RPMI7951 (cell line): ENCODE measurements at regions not wholly inside any gene's neighbourhood (a gene's known extent, or its start where the extent isn't known, plus 50 kb on each side); places are given as distances from the start of the nearest gene placed in this dataset.
A peak's percentile ranks its signal among the peaks of the same experiment; 100 is the strongest.
"Not testable (repeated sequence)": the region's sequence is repeated elsewhere in the genome, so short reads cannot be mapped to it uniquely, and the experiment has no call there.

ENCODE experiments used
- DNase-seq: peaks from one replicate; pipeline ENCODE4 v3.0.0-alpha.2; 2012; ENCODE audit warnings: low read depth

DNA sequence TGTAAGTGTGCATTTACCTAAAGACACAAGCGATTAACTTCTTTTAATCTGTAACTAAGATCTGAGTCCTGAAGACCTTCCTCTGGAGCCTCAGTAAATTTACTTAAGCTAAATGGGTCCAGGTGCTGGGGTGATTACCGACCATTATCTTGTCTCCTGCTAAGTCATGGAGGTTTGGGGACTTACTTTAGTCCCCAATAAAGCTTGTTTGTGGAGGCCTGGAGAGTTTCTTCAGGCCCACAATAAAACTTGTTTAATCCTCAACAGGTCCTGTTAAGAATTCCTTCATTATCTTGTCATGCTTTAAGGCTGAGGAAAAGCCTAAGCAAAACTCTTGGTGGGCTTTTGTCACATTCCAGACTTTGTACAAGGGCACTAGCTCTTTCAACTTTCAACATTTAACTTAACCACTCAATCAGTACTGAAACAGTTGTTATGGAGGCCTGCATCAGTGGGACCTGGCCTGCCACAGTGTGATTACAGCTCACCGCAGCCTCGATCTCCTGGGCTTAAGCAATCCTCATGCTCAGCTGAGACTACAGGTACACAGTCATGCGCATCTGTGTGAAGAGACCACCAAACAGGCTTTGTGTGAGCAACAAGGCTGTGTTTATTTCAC lies 84.0 kb downstream of the FMO4 start:
- DNase-seq: no peak

DNA sequence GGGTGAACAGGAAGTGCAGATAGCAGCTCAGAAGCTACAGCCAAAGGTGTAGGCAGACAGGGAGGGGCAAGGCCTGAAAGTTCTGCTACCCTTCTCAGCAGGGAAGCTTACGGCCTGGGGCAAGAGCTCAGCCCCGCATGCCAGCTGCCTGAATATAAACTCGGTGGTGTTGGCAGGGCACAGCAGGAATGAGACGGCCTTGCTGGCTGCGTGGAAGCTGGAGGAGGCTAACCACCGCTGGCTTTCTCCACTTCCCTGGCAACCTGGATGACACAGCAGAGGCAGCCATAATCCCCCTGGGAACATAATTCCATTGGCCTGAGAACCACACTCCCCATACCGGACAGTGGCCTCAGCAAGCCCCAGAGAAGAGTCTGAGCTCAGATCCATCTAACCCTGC lies 81.9 kb upstream of the PRRC2C start:
- peak; percentile 67 for DNase-seq

DNA sequence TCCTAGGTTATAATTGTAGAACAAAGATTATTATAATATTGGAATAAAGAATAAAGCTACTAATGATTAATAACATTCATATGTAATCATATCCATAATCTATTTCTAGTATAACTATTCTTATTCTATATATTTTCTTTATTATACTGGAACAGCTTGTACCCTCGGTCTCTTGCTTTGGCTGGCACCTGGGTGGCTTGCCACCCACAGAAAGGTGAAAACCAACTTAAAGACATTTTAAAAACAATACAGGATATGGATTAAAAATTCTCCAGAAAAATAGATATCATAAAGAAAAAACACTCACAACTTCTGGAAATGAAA lies 80.0 kb upstream of the PRRC2C start:
- DNase-seq: no peak

DNA sequence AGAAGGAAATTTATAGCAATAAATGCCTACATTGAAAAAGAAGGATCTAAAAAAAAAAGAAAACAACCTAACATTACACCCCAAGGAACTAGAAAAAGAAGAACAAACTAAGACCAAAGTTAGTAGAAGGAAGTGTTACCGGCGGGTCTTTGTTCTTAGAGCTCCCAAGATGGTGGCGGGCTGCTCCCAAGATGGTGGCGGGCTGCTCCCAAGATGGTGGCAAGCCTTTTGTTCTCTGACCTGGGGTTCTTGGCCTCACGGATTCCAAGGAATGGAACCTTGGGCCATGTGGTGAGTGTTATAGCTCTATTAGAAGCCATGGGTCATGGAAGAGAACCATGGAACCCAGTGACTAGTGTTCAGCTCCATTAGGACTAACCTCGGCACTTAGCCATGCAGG lies 71.8 kb upstream of the PRRC2C start:
- DNase-seq: not testable (repeated sequence)

DNA sequence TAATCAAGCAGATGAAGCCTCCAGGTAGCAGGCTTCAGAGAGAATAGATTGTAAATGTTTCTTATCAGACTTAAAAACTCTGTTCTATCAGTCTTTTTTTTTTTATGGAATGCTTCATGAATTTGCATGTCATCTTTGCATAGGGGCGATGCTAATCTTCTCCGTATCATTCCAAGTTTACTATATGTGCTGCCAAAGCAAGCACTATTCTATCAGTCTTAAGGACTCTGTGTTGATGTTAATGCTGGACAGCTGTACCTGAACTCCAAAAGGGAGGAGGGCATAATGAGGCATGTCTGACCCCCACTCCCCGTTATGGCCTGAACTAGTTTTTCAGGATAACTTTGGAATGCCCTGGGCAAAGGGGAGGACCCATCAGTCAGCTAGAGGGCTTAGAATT lies 66.8 kb upstream of the PRRC2C start:
- no peak for DNase-seq

DNA sequence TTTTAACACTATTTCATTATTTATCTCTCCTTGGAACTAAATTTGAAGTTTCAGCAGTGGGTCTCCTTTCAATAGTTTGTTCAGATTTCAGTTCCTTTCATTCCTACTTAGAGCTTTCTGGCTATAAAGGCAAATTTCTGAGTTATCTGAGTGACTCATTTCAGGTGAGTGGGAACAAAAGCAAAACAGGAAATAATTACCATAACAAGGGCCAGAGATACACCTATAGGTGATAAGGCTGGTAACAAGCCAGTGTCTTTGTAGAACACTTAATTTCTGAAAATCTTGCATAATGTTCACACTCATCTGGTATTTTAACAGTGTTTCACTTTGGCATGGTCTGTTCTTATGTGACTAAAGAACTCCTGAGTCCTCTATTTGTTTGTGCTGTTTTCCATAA lies 64.5 kb upstream of the PRRC2C start:
- no peak for DNase-seq

DNA sequence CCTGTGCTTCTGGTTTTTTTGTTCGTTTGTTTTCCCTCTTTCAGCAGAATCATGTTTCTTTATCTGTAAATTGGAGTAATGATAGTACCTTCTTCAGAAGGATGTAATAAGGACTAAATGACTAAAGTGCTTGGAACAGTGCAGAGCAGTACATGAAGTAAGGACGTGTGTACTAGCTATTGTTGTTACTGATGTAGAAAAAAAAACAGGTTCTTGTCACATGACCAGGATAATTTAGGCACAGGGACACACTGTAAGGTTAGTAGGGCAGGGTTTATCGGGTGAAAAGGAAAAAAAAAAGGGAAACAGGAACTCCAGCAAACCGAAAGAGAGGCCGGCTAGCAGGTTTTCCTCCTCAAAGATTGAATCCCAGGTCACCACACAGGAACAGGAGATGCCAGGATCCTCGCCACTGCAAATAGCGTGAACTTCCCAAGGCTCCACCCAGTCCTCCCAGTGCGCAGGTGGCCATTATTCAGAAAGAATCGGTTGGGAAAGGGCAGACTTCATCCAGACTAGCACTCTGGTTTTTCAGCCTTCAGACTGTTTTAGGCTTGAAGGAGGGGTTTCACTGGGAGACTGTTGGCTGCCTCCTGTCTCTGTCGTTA lies 63.8 kb upstream of the PRRC2C start:
- DNase-seq: no peak

DNA sequence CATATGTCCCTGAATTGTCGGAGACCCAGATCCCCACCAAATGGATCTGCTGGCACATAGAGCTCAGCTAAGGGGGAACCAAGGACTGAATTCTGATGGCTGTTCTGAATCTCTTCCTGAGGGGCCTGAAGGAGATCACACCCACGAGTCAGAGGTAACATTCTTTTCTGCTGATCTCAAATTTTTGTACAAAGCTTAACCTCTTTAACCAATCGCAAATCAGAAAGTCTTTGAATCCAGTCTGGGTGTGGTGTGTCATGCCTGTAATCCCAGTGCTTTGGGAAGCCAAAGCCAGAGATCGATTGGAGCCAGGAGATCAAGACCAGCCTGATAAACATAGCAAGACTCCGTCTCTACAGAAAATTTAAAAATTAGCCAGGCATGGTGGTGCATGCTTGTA lies 62.8 kb upstream of the PRRC2C start:
- no peak for DNase-seq

DNA sequence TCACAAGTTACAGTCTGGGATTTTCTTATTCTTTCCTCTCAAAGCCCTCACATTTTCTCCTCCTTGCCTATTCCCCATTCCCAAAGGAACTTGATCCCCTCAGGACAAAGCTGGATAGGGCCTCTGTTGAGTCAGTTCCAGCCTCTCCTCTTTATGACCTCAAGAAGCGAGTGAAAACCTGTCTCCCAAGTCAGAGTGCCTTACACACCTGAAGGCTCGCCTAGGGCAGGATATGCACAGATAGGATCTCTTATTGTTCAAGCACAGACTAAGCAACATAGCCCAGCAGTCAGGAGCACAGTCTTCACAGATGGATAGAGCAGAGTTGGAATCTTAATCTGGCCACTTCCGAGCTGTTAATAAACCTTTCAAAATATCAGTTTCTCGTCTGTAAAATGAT lies 60.8 kb upstream of the PRRC2C start:
- no peak for DNase-seq

DNA sequence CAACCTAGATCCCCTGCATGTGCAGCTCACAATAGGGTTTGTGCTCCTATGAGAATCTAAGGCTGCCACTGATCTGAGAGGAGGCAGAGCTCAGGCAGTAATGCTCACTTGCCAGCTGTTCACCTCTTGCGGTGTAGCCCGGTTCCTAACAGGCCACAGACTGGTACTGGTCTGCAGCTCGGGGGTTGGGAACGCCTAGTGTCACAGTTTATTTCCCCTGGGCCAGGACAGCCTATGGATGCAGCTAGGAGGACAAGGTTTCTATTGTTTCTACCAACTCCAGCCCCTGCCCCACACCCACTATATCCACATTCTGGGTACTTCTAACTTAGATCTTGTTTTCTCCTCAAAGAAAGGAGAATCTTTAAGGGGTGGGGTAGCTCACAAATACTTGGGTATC lies 58.7 kb upstream of the PRRC2C start:
- DNase-seq: peak; percentile 2

DNA sequence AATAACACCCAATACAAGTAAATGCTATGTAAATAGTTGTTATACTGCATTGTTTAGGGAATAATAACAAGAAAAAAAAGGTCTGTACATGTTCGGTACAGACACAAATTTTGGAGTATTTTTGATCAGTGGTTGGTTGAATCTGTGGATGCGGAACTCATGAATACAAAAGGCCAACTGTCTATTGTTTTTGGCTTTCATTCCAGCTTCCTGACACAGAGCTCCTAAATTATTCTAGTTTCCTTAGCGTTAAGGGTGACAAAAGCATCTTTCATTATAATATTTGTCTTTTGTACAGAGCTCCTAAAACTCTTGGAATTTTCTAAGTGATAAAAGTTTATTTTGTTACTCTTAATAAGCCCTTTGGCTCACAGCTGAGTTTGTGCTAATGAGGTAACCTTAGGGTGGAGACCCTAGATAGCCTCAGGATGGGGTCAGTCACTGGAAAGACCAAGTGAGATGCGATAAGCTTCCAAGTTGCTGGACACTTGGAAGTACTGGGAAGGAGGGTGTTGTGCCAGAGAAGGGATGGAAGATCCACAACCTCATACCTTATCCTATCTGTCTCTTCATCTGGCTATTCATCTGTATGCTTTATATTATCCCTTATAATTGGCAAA lies 57.4 kb upstream of the PRRC2C start:
- DNase-seq: no peak

DNA sequence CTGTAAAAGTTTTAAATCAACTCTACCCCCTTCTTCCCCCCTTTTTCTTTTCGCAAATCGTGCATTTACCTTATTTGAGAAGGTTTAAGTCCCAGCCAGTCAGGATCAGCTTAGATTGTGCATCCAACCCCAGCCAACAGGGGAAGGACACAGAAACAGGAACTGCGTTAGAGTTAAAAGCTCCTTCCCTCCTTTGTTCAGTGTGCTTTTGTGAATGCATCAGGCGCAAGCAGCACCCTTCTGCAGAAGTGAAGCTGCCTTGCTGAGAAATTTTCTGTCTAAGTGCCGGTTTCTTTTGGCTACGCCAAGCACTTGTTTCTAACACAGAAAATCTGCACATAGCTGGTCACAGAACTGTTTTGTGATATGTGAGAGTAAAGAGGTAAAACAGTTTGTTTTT lies 56.2 kb upstream of the PRRC2C start:
- no peak for DNase-seq

DNA sequence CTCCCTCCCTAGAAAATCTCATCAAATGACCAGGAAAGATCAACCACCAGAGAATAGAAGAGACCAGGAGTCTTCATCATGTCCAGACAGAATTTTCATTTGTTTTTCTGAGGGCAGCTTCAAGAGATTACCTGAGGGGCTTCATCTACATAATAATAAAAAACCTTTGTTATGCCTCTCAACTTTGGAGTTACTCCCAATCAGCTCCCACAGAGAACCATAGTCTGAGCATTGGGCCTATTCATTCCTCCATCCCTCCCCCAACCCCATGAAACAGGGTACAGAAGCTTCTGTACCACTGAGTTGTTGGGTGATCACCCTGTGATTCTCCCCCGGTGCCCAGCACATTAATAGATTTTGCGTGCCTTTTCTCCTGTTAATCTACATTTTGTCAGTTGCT lies 53.3 kb upstream of the PRRC2C start:
- DNase-seq: no peak

DNA sequence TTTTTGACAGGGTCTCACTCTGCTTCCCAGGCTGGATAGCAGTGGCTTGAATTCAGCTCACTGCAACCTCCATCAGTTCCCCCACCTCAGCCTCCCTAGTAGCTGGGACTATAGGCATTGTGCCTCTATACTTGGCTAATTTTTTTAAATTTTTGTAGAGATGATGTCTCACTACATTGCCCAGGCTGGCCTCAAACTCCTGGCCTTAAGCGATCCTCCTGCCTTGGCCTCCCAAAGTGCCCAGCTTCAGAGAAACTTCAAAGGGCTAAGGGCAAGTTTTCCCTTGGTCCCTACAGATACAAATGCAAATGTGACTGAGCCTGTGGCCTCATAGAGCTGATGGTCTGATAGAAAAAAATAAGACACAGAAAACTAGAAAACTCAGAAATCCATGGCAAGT lies 52.9 kb upstream of the PRRC2C start:
- no peak for DNase-seq

DNA sequence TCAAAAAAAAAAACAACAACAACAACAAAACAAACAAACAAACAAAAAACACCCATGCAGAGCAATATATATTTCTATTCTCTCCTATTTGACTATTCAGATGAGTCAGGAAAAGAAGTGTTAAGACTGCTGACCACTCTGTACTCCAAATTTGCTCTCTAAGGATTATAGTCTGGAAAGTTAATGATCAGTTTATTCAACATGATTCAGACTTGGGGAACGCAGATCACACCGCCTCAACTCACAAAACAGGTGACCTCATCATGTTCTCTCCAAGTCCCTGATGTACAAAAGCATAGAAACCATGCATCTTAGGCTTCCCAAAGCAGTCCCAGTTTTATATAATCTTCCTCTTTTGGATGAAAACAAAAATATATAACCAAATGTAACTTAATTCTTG lies 51.9 kb upstream of the PRRC2C start:
- peak; percentile 23 for DNase-seq

DNA sequence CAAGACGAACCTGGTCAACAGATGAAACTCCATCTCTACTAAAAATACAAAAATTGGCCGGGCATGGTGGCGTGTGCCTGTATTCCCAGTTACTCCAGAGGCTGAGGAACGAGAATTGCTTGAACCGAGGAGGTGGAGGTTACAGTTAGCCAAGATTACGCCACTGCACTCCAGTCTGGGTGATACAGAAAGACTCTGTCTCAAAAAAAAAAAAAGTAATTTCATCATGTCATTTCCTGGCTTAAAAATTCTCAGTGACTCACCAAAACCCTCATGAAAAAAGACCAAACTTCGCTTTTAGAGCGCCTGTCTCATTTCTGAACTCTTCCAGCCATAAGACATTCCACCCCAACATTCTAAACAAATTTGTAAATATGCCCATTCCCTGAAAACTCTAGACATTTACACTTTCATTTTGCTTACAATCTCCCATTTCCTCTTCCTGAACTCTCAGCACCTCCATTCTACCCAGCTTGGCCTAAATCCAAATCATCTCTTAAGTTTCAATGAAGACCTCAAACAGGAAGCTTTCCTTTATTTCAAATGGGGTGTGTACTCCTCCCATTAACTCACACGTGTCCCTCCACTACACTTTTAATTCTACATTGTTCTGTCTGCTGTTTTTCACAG lies 50.5 kb upstream of the PRRC2C start:
- peak; percentile 57 for DNase-seq
